ENCODE measurements at regions not wholly inside any gene's neighbourhood (a gene's known extent, or its start where the extent isn't known, plus 50 kb on each side); places are given as distances from the start of the nearest gene placed in this dataset.

DNA sequence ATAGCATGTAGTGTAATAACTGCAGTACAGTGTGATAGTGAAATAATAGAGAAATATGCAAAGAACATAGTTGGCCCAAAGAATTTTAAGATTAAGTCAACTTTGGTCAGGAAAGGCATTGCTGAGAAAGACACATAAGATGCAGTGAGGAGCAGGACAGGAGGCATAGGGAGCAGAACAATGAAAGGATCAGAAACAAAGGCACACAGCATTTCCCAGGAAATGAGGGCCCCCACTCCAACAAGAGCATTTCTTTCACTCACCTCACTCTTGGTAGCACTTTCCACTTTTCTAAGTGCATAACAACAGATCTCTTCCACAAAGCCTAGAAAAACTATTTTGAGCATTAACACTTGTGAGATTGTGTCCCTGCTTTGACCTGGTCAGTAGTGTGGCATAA is 238.4 kb upstream of the FAT3 start:
- TF ChIP-seq, protein P1, sequence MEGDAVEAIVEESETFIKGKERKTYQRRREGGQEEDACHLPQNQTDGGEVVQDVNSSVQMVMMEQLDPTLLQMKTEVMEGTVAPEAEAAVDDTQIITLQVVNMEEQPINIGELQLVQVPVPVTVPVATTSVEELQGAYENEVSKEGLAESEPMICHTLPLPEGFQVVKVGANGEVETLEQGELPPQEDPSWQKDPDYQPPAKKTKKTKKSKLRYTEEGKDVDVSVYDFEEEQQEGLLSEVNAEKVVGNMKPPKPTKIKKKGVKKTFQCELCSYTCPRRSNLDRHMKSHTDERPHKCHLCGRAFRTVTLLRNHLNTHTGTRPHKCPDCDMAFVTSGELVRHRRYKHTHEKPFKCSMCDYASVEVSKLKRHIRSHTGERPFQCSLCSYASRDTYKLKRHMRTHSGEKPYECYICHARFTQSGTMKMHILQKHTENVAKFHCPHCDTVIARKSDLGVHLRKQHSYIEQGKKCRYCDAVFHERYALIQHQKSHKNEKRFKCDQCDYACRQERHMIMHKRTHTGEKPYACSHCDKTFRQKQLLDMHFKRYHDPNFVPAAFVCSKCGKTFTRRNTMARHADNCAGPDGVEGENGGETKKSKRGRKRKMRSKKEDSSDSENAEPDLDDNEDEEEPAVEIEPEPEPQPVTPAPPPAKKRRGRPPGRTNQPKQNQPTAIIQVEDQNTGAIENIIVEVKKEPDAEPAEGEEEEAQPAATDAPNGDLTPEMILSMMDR (IDR thresholded peaks at IDR 0.05; ENCODE audit: low read depth, low read length, poor library complexity, severe bottlenecking): no peak
- no peak for TF ChIP-seq EZH2phosphoT487 (IDR thresholded peaks at IDR 0.05; ENCODE audit: borderline replicate concordance, low read length)

Data from DOHH2 (cell line).